ENCODE measurements at regions not wholly inside any gene's neighbourhood (a gene's known extent, or its start where the extent isn't known, plus 50 kb on each side); places are given as distances from the start of the nearest gene placed in this dataset.

DNA sequence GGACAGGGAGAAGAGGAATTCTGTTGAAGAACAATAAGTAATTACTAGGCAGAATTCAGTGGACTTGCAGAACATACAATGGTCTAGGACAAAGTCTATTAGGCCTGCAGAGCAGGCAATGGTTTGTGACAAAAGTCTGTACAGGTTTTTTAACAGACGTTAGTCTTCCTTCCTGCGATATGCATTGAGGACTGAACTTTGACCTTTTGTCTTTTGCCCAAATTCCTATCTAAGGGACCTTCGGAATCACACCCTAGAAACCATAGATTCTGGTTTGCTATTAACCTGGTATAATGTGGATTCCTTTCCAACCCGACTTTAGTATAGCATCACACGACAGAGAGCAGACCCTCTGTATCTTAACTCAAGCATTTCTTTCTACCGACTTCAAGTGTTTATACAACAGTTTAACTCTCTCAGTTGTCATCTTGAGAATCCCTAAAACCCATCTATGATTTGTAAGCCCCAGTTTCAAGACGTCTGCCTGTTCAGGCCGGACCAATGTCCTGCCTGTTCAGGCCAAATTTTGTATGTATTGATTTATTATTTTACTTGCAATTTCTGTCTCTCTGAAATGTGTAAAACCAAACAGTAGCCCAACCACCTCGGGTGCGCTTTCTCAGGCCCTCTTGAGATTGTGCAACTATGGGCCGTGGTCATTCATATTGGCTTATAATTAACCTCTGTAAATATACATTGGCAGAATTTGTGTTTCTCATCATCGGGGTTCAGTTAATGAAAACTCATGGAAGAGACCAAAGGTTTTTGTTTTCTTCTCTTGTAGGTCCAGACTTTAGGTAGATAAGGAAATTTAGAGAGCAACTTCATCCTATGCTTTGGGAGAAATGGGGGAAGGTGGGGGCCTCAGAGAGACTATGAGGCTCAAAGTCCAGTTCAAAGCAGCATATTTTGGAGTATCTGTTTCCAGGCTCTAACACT, 76.9 kb upstream of the TNFSF18 start (continued):
- TF ChIP-seq, protein P1, sequence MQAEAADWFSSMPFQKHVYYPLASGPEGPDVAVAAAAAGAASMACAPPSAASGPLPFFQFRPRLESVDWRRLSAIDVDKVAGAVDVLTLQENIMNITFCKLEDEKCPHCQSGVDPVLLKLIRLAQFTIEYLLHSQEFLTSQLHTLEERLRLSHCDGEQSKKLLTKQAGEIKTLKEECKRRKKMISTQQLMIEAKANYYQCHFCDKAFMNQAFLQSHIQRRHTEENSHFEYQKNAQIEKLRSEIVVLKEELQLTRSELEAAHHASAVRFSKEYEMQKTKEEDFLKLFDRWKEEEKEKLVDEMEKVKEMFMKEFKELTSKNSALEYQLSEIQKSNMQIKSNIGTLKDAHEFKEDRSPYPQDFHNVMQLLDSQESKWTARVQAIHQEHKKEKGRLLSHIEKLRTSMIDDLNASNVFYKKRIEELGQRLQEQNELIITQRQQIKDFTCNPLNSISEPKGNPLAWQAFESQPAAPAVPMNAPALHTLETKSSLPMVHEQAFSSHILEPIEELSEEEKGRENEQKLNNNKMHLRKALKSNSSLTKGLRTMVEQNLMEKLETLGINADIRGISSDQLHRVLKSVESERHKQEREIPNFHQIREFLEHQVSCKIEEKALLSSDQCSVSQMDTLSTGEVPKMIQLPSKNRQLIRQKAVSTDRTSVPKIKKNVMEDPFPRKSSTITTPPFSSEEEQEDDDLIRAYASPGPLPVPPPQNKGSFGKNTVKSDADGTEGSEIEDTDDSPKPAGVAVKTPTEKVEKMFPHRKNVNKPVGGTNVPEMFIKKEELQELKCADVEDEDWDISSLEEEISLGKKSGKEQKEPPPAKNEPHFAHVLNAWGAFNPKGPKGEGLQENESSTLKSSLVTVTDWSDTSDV (CRISPR knock-in tag; IDR thresholded peaks at IDR 0.05), result no peak
- TF ChIP-seq MAFF (IDR thresholded peaks at IDR 0.05; ENCODE audit: low read depth, low read length) (no peak), SMAD3 (CRISPR knock-in tag; IDR thresholded peaks at IDR 0.05) (0 out of 2 replicates have a peak, but pooled peaks have one; percentile 61), FOXJ3 (CRISPR knock-in tag; IDR thresholded peaks at IDR 0.05; ENCODE audit: borderline replicate concordance) (peak; percentile 83; the same call in 1 of the 2 replicates), SMARCC2 (IDR thresholded peaks at IDR 0.05) (no peak), MATR3 (CRISPR knock-in tag; IDR thresholded peaks at IDR 0.05) (no peak), ZNF605 (CRISPR knock-in tag; IDR thresholded peaks at IDR 0.05) (peak; percentile 60; the same call in 1 of the 2 replicates), MTA3 (CRISPR knock-in tag; IDR thresholded peaks at IDR 0.05) (no peak), SOX5 (CRISPR knock-in tag; IDR thresholded peaks at IDR 0.05; ENCODE audit: borderline replicate concordance) (peak; percentile 71)
- TF ChIP-seq, protein P2, sequence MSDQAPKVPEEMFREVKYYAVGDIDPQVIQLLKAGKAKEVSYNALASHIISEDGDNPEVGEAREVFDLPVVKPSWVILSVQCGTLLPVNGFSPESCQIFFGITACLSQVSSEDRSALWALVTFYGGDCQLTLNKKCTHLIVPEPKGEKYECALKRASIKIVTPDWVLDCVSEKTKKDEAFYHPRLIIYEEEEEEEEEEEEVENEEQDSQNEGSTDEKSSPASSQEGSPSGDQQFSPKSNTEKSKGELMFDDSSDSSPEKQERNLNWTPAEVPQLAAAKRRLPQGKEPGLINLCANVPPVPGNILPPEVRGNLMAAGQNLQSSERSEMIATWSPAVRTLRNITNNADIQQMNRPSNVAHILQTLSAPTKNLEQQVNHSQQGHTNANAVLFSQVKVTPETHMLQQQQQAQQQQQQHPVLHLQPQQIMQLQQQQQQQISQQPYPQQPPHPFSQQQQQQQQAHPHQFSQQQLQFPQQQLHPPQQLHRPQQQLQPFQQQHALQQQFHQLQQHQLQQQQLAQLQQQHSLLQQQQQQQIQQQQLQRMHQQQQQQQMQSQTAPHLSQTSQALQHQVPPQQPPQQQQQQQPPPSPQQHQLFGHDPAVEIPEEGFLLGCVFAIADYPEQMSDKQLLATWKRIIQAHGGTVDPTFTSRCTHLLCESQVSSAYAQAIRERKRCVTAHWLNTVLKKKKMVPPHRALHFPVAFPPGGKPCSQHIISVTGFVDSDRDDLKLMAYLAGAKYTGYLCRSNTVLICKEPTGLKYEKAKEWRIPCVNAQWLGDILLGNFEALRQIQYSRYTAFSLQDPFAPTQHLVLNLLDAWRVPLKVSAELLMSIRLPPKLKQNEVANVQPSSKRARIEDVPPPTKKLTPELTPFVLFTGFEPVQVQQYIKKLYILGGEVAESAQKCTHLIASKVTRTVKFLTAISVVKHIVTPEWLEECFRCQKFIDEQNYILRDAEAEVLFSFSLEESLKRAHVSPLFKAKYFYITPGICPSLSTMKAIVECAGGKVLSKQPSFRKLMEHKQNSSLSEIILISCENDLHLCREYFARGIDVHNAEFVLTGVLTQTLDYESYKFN (CRISPR knock-in tag; conservative IDR thresholded peaks at IDR 0.05), result peak; percentile 97
- TF ChIP-seq, protein P3, sequence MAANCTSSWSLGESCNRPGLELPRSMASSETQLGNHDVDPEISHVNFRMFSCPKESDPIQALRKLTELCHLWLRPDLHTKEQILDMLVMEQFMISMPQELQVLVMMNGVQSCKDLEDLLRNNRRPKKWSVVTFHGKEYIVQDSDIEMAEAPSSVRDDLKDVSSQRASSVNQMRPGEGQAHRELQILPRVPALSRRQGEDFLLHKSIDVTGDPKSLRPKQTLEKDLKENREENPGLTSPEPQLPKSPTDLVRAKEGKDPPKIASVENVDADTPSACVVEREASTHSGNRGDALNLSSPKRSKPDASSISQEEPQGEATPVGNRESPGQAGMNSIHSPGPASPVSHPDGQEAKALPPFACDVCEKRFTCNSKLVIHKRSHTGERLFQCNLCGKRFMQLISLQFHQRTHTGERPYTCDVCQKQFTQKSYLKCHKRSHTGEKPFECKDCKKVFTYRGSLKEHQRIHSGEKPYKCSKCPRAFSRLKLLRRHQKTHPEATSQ (CRISPR knock-in tag; IDR thresholded peaks at IDR 0.05; ENCODE audit: borderline replicate concordance), result peak; percentile 77; the same call in 1 of the 2 replicates
- TF ChIP-seq, protein P4, sequence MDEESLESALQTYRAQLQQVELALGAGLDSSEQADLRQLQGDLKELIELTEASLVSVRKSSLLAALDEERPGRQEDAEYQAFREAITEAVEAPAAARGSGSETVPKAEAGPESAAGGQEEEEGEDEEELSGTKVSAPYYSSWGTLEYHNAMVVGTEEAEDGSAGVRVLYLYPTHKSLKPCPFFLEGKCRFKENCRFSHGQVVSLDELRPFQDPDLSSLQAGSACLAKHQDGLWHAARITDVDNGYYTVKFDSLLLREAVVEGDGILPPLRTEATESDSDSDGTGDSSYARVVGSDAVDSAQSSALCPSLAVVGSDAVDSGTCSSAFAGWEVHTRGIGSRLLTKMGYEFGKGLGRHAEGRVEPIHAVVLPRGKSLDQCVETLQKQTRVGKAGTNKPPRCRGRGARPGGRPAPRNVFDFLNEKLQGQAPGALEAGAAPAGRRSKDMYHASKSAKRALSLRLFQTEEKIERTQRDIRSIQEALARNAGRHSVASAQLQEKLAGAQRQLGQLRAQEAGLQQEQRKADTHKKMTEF (CRISPR knock-in tag; IDR thresholded peaks at IDR 0.05), result peak; percentile 51
- TF ChIP-seq, protein P5, sequence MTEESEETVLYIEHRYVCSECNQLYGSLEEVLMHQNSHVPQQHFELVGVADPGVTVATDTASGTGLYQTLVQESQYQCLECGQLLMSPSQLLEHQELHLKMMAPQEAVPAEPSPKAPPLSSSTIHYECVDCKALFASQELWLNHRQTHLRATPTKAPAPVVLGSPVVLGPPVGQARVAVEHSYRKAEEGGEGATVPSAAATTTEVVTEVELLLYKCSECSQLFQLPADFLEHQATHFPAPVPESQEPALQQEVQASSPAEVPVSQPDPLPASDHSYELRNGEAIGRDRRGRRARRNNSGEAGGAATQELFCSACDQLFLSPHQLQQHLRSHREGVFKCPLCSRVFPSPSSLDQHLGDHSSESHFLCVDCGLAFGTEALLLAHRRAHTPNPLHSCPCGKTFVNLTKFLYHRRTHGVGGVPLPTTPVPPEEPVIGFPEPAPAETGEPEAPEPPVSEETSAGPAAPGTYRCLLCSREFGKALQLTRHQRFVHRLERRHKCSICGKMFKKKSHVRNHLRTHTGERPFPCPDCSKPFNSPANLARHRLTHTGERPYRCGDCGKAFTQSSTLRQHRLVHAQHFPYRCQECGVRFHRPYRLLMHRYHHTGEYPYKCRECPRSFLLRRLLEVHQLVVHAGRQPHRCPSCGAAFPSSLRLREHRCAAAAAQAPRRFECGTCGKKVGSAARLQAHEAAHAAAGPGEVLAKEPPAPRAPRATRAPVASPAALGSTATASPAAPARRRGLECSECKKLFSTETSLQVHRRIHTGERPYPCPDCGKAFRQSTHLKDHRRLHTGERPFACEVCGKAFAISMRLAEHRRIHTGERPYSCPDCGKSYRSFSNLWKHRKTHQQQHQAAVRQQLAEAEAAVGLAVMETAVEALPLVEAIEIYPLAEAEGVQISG (CRISPR knock-in tag; IDR thresholded peaks at IDR 0.05), result peak; percentile 47; the same call in 1 of the 2 replicates
- TF ChIP-seq, protein P6, sequence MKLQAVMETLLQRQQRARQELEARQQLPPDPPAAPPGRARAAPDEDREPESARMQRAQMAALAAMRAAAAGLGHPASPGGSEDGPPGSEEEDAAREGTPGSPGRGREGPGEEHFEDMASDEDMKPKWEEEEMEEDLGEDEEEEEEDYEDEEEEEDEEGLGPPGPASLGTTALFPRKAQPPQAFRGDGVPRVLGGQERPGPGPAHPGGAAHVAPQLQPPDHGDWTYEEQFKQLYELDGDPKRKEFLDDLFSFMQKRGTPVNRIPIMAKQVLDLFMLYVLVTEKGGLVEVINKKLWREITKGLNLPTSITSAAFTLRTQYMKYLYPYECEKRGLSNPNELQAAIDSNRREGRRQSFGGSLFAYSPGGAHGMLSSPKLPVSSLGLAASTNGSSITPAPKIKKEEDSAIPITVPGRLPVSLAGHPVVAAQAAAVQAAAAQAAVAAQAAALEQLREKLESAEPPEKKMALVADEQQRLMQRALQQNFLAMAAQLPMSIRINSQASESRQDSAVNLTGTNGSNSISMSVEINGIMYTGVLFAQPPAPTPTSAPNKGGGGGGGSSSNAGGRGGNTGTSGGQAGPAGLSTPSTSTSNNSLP (IDR thresholded peaks at IDR 0.05; ENCODE audit: low read depth, low read length), result peak; percentile 86
